OCI-LY7 (cell line): ENCODE measurements at regions not wholly inside any gene's neighbourhood (a gene's known extent, or its start where the extent isn't known, plus 50 kb on each side); places are given as distances from the start of the nearest gene placed in this dataset.
"Not testable (repeated sequence)": the region's sequence is repeated elsewhere in the genome, so short reads cannot be mapped to it uniquely, and the experiment has no call there.

Experiments used
- BruUV-seq: library from RNA; stranded (reverse); fragments of 400-500 nt; replicated peaks from 2 replicates; lab custom pipeline; 2021; lab: Mats Ljungman, UMichigan
- CTCF ChIA-PET: fragments of 300-600 bp; sonication (Branson Sonifier 250); formaldehyde crosslinking; loops from one replicate; lab custom pipeline; 2022; ENCODE audit warnings: antibody characterized with exemption; ENCODE audit not compliant: unreplicated experiment; lab: Charles Lee
- POLR2A ChIA-PET: fragments of 300-600 bp; sonication (Branson Sonifier 250); formaldehyde crosslinking; loops from one replicate; lab custom pipeline; 2022; ENCODE audit warnings: antibody characterized with exemption; lab: Charles Lee
- DNase-seq: peaks from one replicate; pipeline ENCODE4 v3.0.0-alpha.2; 2015; ENCODE audit warnings: low spot score
- H2AFZ ChIP-seq: fragments of 200-600 bp; sonication (generic), shearing (Covaris generic); 2 replicates; pipeline ENCODE4 v1.6.1; 2014; ENCODE audit warnings: mild to moderate bottlenecking, antibody characterized with exemption, low read length, moderate library complexity
- H3K27ac ChIP-seq: fragments of 200-600 bp; sonication (generic); 2 replicates; pipeline ENCODE4 v1.5.1; 2014; ENCODE audit warnings: mixed run types, low read depth, mild to moderate bottlenecking, moderate library complexity, low read length, inconsistent platforms; ENCODE audit not compliant: poor library complexity, severe bottlenecking
- H3K36me3 ChIP-seq: fragments of 200-600 bp; sonication (generic); 2 replicates; pipeline ENCODE4 v1.6.1; 2014; ENCODE audit warnings: mild to moderate bottlenecking, antibody characterized with exemption, low read length, moderate library complexity, mixed read lengths; ENCODE audit not compliant: insufficient read depth
- H3K4me1 ChIP-seq: fragments of 200-600 bp; sonication (generic); 2 replicates; pipeline ENCODE4 v1.5.1; 2014; ENCODE audit warnings: mild to moderate bottlenecking, low read length; ENCODE audit not compliant: insufficient read depth, poor library complexity, severe bottlenecking
- H3K4me2 ChIP-seq: fragments of 200-600 bp; sonication (generic); 2 replicates; pipeline ENCODE4 v1.6.1; 2014; ENCODE audit warnings: mild to moderate bottlenecking, low read length
- H3K4me3 ChIP-seq: fragments of 200-600 bp; sonication (generic); 2 replicates; pipeline ENCODE4 v1.5.1; 2014; ENCODE audit warnings: mild to moderate bottlenecking, low read depth, low read length; ENCODE audit not compliant: poor library complexity, severe bottlenecking
- H3K79me2 ChIP-seq: fragments of 200-600 bp; sonication (generic); 2 replicates; pipeline ENCODE4 v1.6.1; 2016; ENCODE audit warnings: low read depth, mild to moderate bottlenecking, low read length, moderate library complexity, mixed read lengths; ENCODE audit not compliant: insufficient read depth
- H3K9me2 ChIP-seq: fragments of 200-600 bp; sonication (generic); 2 replicates; pipeline ENCODE4 v1.6.1; 2016; ENCODE audit warnings: mild to moderate bottlenecking, low read length, mixed read lengths; ENCODE audit not compliant: insufficient read depth
- H3K9me3 ChIP-seq: fragments of 200-600 bp; sonication (generic); 2 replicates; pipeline ENCODE4 v1.6.1; 2014; ENCODE audit warnings: mild to moderate bottlenecking, mixed run types, low read length, mixed read lengths
- H4K20me1 ChIP-seq: fragments of 200-600 bp; sonication (generic); 2 replicates; pipeline ENCODE4 v1.6.1; 2014; ENCODE audit warnings: mild to moderate bottlenecking, antibody characterized with exemption, low read length, moderate library complexity, mixed read lengths; ENCODE audit not compliant: insufficient read depth
- CTCF ChIP-seq: fragments of 200-600 bp; sonication (generic); conservative IDR thresholded peaks from 2 replicates; pipeline ENCODE4 v1.5.1; 2014; ENCODE audit warnings: mild to moderate bottlenecking, antibody characterized with exemption, low read length, moderate library complexity, mixed read lengths
- EZH2phosphoT487 ChIP-seq: fragments of 200-600 bp; sonication (generic); IDR thresholded peaks from 2 replicates; pipeline ENCODE4 v1.6.1; 2018; ENCODE audit warnings: low read depth, borderline replicate concordance, mild to moderate bottlenecking, mixed run types, antibody characterized with exemption, low read length, moderate library complexity, mixed read lengths
- intact Hi-C: fragments of 100-400 bp; cut with micrococcal nuclease; formaldehyde crosslinking; loops from one replicate; pipeline ENCODE4 v1.10.0; 2022; ENCODE audit not compliant: unreplicated experiment

- no peak overlapping the region for H3K4me3 ChIP-seq
- no peaks in the 10 kb centered on the region for H3K9me2 ChIP-seq
- no peak for TF ChIP-seq EZH2phosphoT487
- no peaks in the 10 kb centered on the region for H3K36me3 ChIP-seq
- H3K9me3 ChIP-seq = no peaks in the 10 kb centered on the region
- no peak overlapping the region for H3K27ac ChIP-seq
- no TSS peak for BruUV-seq
- no peaks in the 10 kb centered on the region for H3K4me1 ChIP-seq
- no peak for DNase-seq
- H3K79me2 ChIP-seq = no peaks in the 10 kb centered on the region
- ChIA-PET POLR2A (no interaction called here), CTCF (no interaction called here)
- no peaks in the 10 kb centered on the region for H4K20me1 ChIP-seq
- no peak overlapping the region for H3K4me2 ChIP-seq
- H2AFZ ChIP-seq = no peak overlapping the region
- intact Hi-C loops = no loop called here
Measured at GRCh38 chr5:25970906-25971489, 1067.4 kb downstream of the CDH9 start.

GRCh38 chr5:25969042-25969441, 1069.3 kb downstream of the CDH9 start:
- H3K79me2 ChIP-seq, CTCF ChIA-PET, intact Hi-C loops, H3K4me3 ChIP-seq, BruUV-seq, H3K36me3 ChIP-seq, H3K4me2 ChIP-seq, POLR2A ChIA-PET, DNase-seq, H3K4me1 ChIP-seq, H2AFZ ChIP-seq, H3K9me2 ChIP-seq, H3K27ac ChIP-seq, H4K20me1 ChIP-seq, H3K9me3 ChIP-seq: not testable (repeated sequence)

- intact Hi-C loops = no loop called here
- Histone ChIP-seq H3K9me2 (no peaks in the 10 kb centered on the region), H3K4me1 (no peaks in the 10 kb centered on the region), H3K9me3 (peaks cover 1% of the 10 kb centered on the region; the same call in 1 of the 2 replicates), H3K4me2 (no peak overlapping the region), H3K27ac (no peak overlapping the region), H3K79me2 (no peaks in the 10 kb centered on the region), H2AFZ (no peak overlapping the region), H3K4me3 (no peak overlapping the region), H3K36me3 (no peaks in the 10 kb centered on the region), H4K20me1 (no peaks in the 10 kb centered on the region)
- DNase-seq = no peak
- ChIA-PET POLR2A (no interaction called here), CTCF (no interaction called here)
- TF ChIP-seq CTCF (no peak), EZH2phosphoT487 (no peak)
- no TSS peak for BruUV-seq
Measured at GRCh38 chr5:25964009-25964372, 1074.4 kb downstream of the CDH9 start.
